Fibroblast of pulmonary artery (primary cell): ENCODE measurements at regions not wholly inside any gene's neighbourhood (a gene's known extent, or its start where the extent isn't known, plus 50 kb on each side); places are given as distances from the start of the nearest gene placed in this dataset.

ENCODE experiments used
- DNase-seq: peaks from one replicate; pipeline ENCODE4 v3.0.0-alpha.2; 2010; ENCODE audit warnings: low read depth
- H3K4me3 ChIP-seq: replicated peaks from 2 replicates; pipeline ENCODE4 v1.5.1; 2011; ENCODE audit warnings: low read depth, mild to moderate bottlenecking, control low read depth, low read length, moderate library complexity
- CTCF ChIP-seq: IDR thresholded peaks from 2 replicates; pipeline ENCODE4 v1.5.1; 2011; ENCODE audit warnings: mild to moderate bottlenecking, control low read depth, low read length, inconsistent platforms; ENCODE audit errors: missing control alignments

- DNase-seq = no peak
- H3K4me3 ChIP-seq = no peak overlapping the region
- no peak for TF ChIP-seq CTCF
Observed at GRCh38 chr4:27711041-27711440, 850.4 kb downstream of the STIM2 start.

- DNase-seq = no peak
- H3K4me3 ChIP-seq = no peak overlapping the region
- TF ChIP-seq CTCF = no peak
Observed at GRCh38 chr4:27714073-27714472, 853.4 kb downstream of the STIM2 start.

- DNase-seq = no peak
- TF ChIP-seq CTCF = no peak
- H3K4me3 ChIP-seq = no peak overlapping the region
Observed at GRCh38 chr4:27716693-27717430, 856.2 kb downstream of the STIM2 start.

DNA sequence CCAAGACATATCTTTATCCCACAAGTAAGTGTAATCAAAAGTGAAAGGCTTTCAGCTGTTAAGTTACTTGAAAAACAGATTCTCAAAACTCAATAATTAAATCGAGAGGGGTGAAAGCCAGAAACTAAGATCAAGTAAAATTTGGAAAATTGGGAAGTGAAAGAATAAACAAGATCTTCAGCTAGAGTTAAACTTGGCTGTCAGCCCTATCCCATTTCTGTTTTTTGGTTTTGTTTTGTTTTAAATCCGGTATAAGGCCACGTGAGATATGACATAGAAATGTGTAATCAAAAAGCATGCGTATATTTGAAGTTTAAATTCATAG lies 856.8 kb downstream of the STIM2 start:
- DNase-seq = no peak
- no peak for TF ChIP-seq CTCF
- no peak overlapping the region for H3K4me3 ChIP-seq

DNA sequence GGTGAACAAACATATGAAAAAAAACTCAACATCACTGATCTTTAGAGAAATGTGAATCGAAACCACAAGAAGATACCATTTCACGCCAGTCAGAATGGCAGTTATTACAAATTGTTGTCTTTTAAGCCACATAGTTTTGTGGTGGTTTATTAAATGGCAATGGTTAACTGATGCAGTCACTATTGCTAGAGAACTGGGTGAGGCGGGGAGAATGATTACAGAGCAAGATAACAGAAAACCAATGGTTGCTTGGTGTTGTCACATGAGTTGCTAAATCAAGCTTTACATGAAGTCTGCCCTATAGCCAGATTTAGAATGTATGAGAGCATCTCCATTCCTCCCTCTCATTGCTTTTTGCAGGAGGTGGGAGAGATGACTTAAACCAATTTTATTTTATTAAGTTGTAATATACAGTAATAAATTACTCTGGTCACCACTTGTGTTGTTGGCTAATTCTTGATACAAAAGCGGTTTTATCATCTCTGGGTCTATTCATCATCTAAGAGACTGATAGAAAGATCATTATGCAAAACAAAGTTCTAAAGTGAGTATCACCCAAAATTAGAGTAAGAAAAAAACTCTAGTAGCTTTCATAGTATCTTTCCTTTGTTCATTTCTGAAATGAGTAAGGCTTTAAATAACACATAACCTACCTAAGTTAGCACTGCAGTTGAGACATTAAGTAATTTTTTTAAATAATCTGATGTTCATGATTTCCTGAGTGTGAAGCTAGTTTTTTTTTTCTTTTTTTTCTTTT lies 859.5 kb downstream of the STIM2 start:
- no peak for DNase-seq
- TF ChIP-seq CTCF = no peak
- no peak overlapping the region for H3K4me3 ChIP-seq

DNA sequence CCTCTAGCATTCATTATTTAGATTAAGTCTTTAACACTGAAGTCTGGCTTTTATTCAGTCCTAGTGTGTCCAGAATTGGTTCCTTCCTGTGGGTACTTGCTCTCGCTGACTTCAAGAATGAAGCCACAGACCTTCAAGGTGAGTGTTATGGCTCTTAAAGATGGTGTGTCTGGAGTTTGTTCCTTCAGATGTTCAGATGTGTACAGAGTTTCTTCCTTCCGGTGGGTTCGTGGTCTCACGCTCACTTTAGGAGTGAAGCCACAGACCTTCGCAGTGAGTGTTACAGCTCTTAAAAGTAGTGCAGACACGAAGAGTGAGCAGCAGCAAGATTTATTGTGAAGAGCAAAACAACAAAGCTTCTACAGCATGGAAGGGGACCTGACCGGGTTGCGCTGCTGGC lies 860.6 kb downstream of the STIM2 start:
- no peak for TF ChIP-seq CTCF

More for the DNA sequence above, 860.6 kb downstream of the STIM2 start:
- no peak for DNase-seq
- no peak overlapping the region for H3K4me3 ChIP-seq
